ENCODE measurements at regions not wholly inside any gene's neighbourhood (a gene's known extent, or its start where the extent isn't known, plus 50 kb on each side); places are given as distances from the start of the nearest gene placed in this dataset.

GRCh38 chr12:123078120-123078465, 72.8 kb downstream of the PITPNM2 start:
- peaks cover 9% of the 10 kb centered on the region for H3K4me1 ChIP-seq (ENCODE audit: control insufficient read depth, extremely low read depth, insufficient read depth, low read length)
- no peaks in the 10 kb centered on the region for H3K79me2 ChIP-seq (ENCODE audit: control insufficient read depth, insufficient read depth, low read length)
- intact Hi-C loops (cut with micrococcal nuclease): no loop called here
- dilution Hi-C loops (cut with MboI; ENCODE audit: extremely low pct_ligation_motif_present, low sequenced_read_pairs): no loop called here
- POLR2A ChIA-PET: no interaction called here
- H3K4me2 ChIP-seq (ENCODE audit: insufficient read depth, low read length): no peak overlapping the region
- no peaks in the 10 kb centered on the region for H4K20me1 ChIP-seq (replicated peaks; ENCODE audit: control insufficient read depth, extremely low read depth, insufficient read depth, low read length)
- FAIRE-seq (no peak), DNase-seq (ENCODE audit: low read depth, low spot score) (no peak)
- no TSS peak for BruUV-seq (replicated peaks)
- no peaks in the 10 kb centered on the region for H3K36me3 ChIP-seq (ENCODE audit: control insufficient read depth in 2 of 2, extremely low read depth in 1 of 2, insufficient read depth in 2 of 2, low read length in 2 of 2)
- CTCF ChIA-PET: interaction anchor here (0.8 to 1.6 kb wide), 2 partner anchors 9 to 72 kb away, joined by 3 to 4 read pairs; no protein-coding TSS in a partner anchor
- H2AFZ ChIP-seq (ENCODE audit: low read depth, low read length): no peak overlapping the region
- TF ChIP-seq POLR2AphosphoS5 (IDR thresholded peaks at IDR 0.05; ENCODE audit: insufficient read depth, low read depth, low read length): no peak
- no peak for TF ChIP-seq MAX (IDR thresholded peaks at IDR 0.05; ENCODE audit: insufficient read depth, insufficient read length)
- TF ChIP-seq MYC (IDR thresholded peaks at IDR 0.05; ENCODE audit: low read depth, low read length): no peak
- no peak for TF ChIP-seq JUN (IDR thresholded peaks at IDR 0.05; ENCODE audit: borderline replicate concordance, insufficient read depth, insufficient read length, low read depth)
- TF ChIP-seq EZH2 (IDR thresholded peaks at IDR 0.05; ENCODE audit: borderline replicate concordance, low read depth, low read length, severe bottlenecking): no peak
- TF ChIP-seq POLR2A (IDR thresholded peaks at IDR 0.05; ENCODE audit: low read depth, low read length): no peak
- TF ChIP-seq CTCF (IDR thresholded peaks at IDR 0.05; ENCODE audit: extremely low read depth in 1 of 2, insufficient read depth in 1 of 2, low read depth in 1 of 2, low read length in 2 of 2): no peak
- no peak for TF ChIP-seq FOS (IDR thresholded peaks at IDR 0.05; ENCODE audit: borderline replicate concordance, insufficient read depth, low read length)
- no peak for TF ChIP-seq GATA2 (IDR thresholded peaks at IDR 0.05; ENCODE audit: insufficient read depth, insufficient read length, low read depth, low read length)
- H3K9me3 ChIP-seq (replicated peaks; ENCODE audit: control insufficient read depth, insufficient read depth, low read length): no peaks in the 10 kb centered on the region
- no peaks in the 10 kb centered on the region for H3K9me1 ChIP-seq (replicated peaks; ENCODE audit: control insufficient read depth, extremely low read depth, insufficient read depth, low read length)
- no peak overlapping the region for H3K27ac ChIP-seq (ENCODE audit: insufficient read depth, low read depth, low read length)
- no peak overlapping the region for H3K9ac ChIP-seq (replicated peaks; ENCODE audit: extremely low read depth, insufficient read depth, low read length)
- no peak overlapping the region for H3K4me3 ChIP-seq (replicated peaks in 1 of 3; ENCODE audit: insufficient read depth in 1 of 3, low read depth in 1 of 3, low read length in 3 of 3)
- H3K27me3 ChIP-seq (ENCODE audit: control insufficient read depth in 2 of 2, insufficient read depth in 2 of 2, low read length in 2 of 2): no peaks in the 10 kb centered on the region

Data from endothelial cell of umbilical vein (primary cell).